ENCODE measurements at regions not wholly inside any gene's neighbourhood (a gene's known extent, or its start where the extent isn't known, plus 50 kb on each side); places are given as distances from the start of the nearest gene placed in this dataset.

DNA sequence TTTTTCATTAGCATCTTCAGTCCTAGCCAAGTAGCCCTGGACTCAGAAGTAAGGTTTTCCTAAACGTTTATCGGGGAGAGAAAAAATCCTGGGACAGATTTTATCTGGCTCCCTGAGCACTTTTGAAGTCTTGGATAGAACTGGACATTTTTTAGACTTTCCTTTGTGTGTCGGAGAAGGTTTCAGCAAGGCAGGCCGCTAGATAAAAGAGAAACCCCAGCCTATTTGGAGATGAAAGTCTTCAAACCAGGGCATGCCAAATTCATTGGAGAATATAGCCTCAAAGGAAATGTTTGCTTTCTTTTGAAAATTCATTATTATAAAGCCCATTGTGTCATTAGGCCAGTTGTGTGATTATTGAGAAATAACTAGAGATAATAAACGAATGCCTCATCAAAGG lies 228.1 kb downstream of the BAMBI start:
- BruUV-seq (replicated peaks), result no TSS peak
- Histone ChIP-seq H3K9ac (ENCODE audit: control insufficient read depth, insufficient read depth, low read length) (no peak overlapping the region), H3K27me3 (replicated peaks in 1 of 2; ENCODE audit: control insufficient read depth in 2 of 2, insufficient read depth in 2 of 2, low read length in 1 of 2) (no peaks in the 10 kb centered on the region), H3K9me3 (replicated peaks; ENCODE audit: control insufficient read depth, insufficient read depth, low read length) (no peaks in the 10 kb centered on the region), H2AFZ (ENCODE audit: control insufficient read depth, low read depth, low read length) (no peak overlapping the region), H3K36me3 (ENCODE audit: control insufficient read depth in 2 of 2, insufficient read depth in 2 of 2, low read length in 1 of 2) (no peaks in the 10 kb centered on the region), H3K79me2 (ENCODE audit: control insufficient read depth, insufficient read depth, low read length) (no peaks in the 10 kb centered on the region), H3K4me2 (ENCODE audit: control insufficient read depth, insufficient read depth) (no peak overlapping the region), H3K27ac (ENCODE audit: control insufficient read depth, insufficient read depth) (no peak overlapping the region), H3K4me3 (no peak overlapping the region), H4K20me1 (ENCODE audit: control insufficient read depth, insufficient read depth) (no peaks in the 10 kb centered on the region), H3K4me1 (ENCODE audit: control insufficient read depth, insufficient read depth, low read length) (no peaks in the 10 kb centered on the region)
- FAIRE-seq, result no peak
- ATAC-seq, result no peak
- ChIA-PET SMC1A (ENCODE audit: uncharacterized antibody, unreplicated experiment) (no interaction called here), RAD21 (ENCODE audit: unreplicated experiment) (no interaction called here), CTCF (no interaction called here), POLR2A (no interaction called here)
- TF ChIP-seq, protein P1, sequence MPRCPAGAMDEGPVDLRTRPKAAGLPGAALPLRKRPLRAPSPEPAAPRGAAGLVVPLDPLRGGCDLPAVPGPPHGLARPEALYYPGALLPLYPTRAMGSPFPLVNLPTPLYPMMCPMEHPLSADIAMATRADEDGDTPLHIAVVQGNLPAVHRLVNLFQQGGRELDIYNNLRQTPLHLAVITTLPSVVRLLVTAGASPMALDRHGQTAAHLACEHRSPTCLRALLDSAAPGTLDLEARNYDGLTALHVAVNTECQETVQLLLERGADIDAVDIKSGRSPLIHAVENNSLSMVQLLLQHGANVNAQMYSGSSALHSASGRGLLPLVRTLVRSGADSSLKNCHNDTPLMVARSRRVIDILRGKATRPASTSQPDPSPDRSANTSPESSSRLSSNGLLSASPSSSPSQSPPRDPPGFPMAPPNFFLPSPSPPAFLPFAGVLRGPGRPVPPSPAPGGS (IDR thresholded peaks at IDR 0.05; ENCODE audit: borderline replicate concordance, insufficient read depth, low read depth, low read length, poor library complexity, severe bottlenecking), result no peak
- TF ChIP-seq RCOR1 (conservative IDR thresholded peaks at IDR 0.05; ENCODE audit: low read depth, low read length), result no peak
- in situ Hi-C loops (cut with MboI), result no loop called here
- 44% methylated on average over 5 of the region's 5 CpGs for WGBS (ENCODE audit: insufficient coverage, insufficient replicate concordance, low lambda C conversion rate, missing lambda C conversion rate)
- no peak for DNase-seq (ENCODE audit: low read depth, low spot score)
- intact Hi-C loops (cut with micrococcal nuclease; ENCODE audit: unreplicated experiment), result no loop called here

- POLR2A ChIA-PET, result no interaction called here
- Histone ChIP-seq H3K9me3 (replicated peaks; ENCODE audit: control insufficient read depth, insufficient read depth, low read length) (no peaks in the 10 kb centered on the region), H3K4me1 (ENCODE audit: control insufficient read depth, insufficient read depth, low read length) (no peaks in the 10 kb centered on the region), H3K4me3 (no peak overlapping the region), H2AFZ (ENCODE audit: control insufficient read depth, low read depth, low read length) (no peak overlapping the region), H3K27me3 (replicated peaks in 1 of 2; ENCODE audit: control insufficient read depth in 2 of 2, insufficient read depth in 2 of 2, low read length in 1 of 2) (no peaks in the 10 kb centered on the region), H3K27ac (ENCODE audit: control insufficient read depth, insufficient read depth) (no peak overlapping the region), H3K9ac (ENCODE audit: control insufficient read depth, insufficient read depth, low read length) (no peak overlapping the region), H3K4me2 (ENCODE audit: control insufficient read depth, insufficient read depth) (no peak overlapping the region), H3K36me3 (ENCODE audit: control insufficient read depth in 2 of 2, insufficient read depth in 2 of 2, low read length in 1 of 2) (no peaks in the 10 kb centered on the region), H4K20me1 (ENCODE audit: control insufficient read depth, insufficient read depth) (no peaks in the 10 kb centered on the region), H3K79me2 (ENCODE audit: control insufficient read depth, insufficient read depth, low read length) (no peaks in the 10 kb centered on the region)
- RAD21 ChIA-PET (ENCODE audit: unreplicated experiment), result no interaction called here
- SMC1A ChIA-PET (ENCODE audit: uncharacterized antibody, unreplicated experiment), result no interaction called here
- CTCF ChIA-PET, result no interaction called here
- in situ Hi-C loops (cut with MboI) (no loop called here), intact Hi-C loops (cut with micrococcal nuclease; ENCODE audit: unreplicated experiment) (no loop called here)
- WGBS (ENCODE audit: insufficient coverage, insufficient replicate concordance, low lambda C conversion rate, missing lambda C conversion rate), result 22% methylated on average over 11 of the region's 11 CpGs
- DNase-seq (ENCODE audit: low read depth, low spot score) (no peak), FAIRE-seq (no peak), ATAC-seq (peak; percentile 44; the same call in 2 of the 3 replicates)
- no TSS peak for BruUV-seq (replicated peaks)
- TF ChIP-seq BCLAF1 (IDR thresholded peaks at IDR 0.05) (no peak), DPF2 (IDR thresholded peaks at IDR 0.05) (no peak), NFXL1 (IDR thresholded peaks at IDR 0.05; ENCODE audit: borderline replicate concordance) (no peak), USF2 (IDR thresholded peaks at IDR 0.05; ENCODE audit: borderline replicate concordance, low read depth, low read length) (no peak), PBX3 (IDR thresholded peaks at IDR 0.05; ENCODE audit: insufficient replicate concordance, low read depth, low read length) (no peak), MYC (IDR thresholded peaks at IDR 0.05; ENCODE audit: insufficient read depth, insufficient read length, insufficient replicate concordance, low read length, severe bottlenecking) (no peak), RCOR1 (conservative IDR thresholded peaks at IDR 0.05; ENCODE audit: low read depth, low read length) (no peak), ZZZ3 (IDR thresholded peaks at IDR 0.05; ENCODE audit: control insufficient read depth, insufficient read length, low read depth) (no peak), SMC3 (IDR thresholded peaks at IDR 0.05; ENCODE audit: borderline replicate concordance, low read length) (no peak)
Measured at GRCh38 chr10:28906011-28906411, 228.7 kb downstream of the BAMBI start.

Data from GM12878 (cell line).